Trophoblast cell (in vitro differentiated cells and primary cell): ENCODE measurements at regions not wholly inside any gene's neighbourhood (a gene's known extent, or its start where the extent isn't known, plus 50 kb on each side); places are given as distances from the start of the nearest gene placed in this dataset.

Experiments used
- DNase-seq, 2 donors: peaks; one replicate each; pipeline ENCODE4 v3.0.0-alpha.2; 2016
- H2AFZ ChIP-seq: 2 replicates; pipeline ENCODE4 v1.6.1; 2013; ENCODE audit warnings: low read length, moderate library complexity, mild to moderate bottlenecking; ENCODE audit not compliant: insufficient read depth, poor library complexity
- H2AK5ac ChIP-seq: 2 replicates; pipeline ENCODE4 v1.6.1; 2013; ENCODE audit warnings: mild to moderate bottlenecking, low read length
- H2BK120ac ChIP-seq: 2 replicates; pipeline ENCODE4 v1.6.1; 2013; ENCODE audit warnings: low read length, mild to moderate bottlenecking, moderate library complexity; ENCODE audit not compliant: insufficient read depth, poor library complexity
- H2BK12ac ChIP-seq: 2 replicates; pipeline ENCODE4 v1.6.1; 2013; ENCODE audit warnings: mild to moderate bottlenecking, low read length, moderate library complexity
- H2BK5ac ChIP-seq: 2 replicates; pipeline ENCODE4 v1.6.1; 2013; ENCODE audit warnings: low read length, low read depth, moderate library complexity, mild to moderate bottlenecking; ENCODE audit not compliant: poor library complexity
- H3K14ac ChIP-seq: 2 replicates; pipeline ENCODE4 v1.6.1; 2013; ENCODE audit warnings: mild to moderate bottlenecking, low read length
- H3K18ac ChIP-seq: 2 replicates; pipeline ENCODE4 v1.6.1; 2013; ENCODE audit warnings: mild to moderate bottlenecking, low read length
- H3K23ac ChIP-seq: 2 replicates; pipeline ENCODE4 v1.6.1; 2013; ENCODE audit warnings: low read length
- H3K27ac ChIP-seq: 2 replicates; pipeline ENCODE4 v1.5.1; 2013; ENCODE audit warnings: low read depth, mild to moderate bottlenecking, inconsistent platforms, low read length, moderate library complexity
- H3K27me3 ChIP-seq: 2 replicates; pipeline ENCODE4 v1.6.1; 2013; ENCODE audit warnings: inconsistent platforms, mild to moderate bottlenecking, low read length, moderate library complexity; ENCODE audit not compliant: insufficient read depth
- H3K36me3 ChIP-seq, 2 experiments: 1 replicate in 1 of 2; 2 replicates in 1 of 2; pipeline ENCODE4 v1.6.1; 2013; ENCODE audit warnings: low read length in 2 of 2, mild to moderate bottlenecking in 2 of 2, moderate library complexity in 1 of 2; ENCODE audit not compliant: insufficient read depth in 2 of 2, control insufficient read depth in 1 of 2
- H3K4ac ChIP-seq: 2 replicates; pipeline ENCODE4 v1.6.1; 2013; ENCODE audit warnings: low read depth, mild to moderate bottlenecking, low read length, moderate library complexity
- H3K4me1 ChIP-seq, 2 experiments: 1 replicate in 1 of 2; 2 replicates in 1 of 2; pipeline ENCODE4 v1.6.1; 2013; ENCODE audit warnings: low read length in 2 of 2, mild to moderate bottlenecking in 2 of 2, moderate library complexity in 1 of 2; ENCODE audit not compliant: insufficient read depth in 2 of 2, control insufficient read depth in 1 of 2
- H3K4me2 ChIP-seq: 2 replicates; pipeline ENCODE4 v1.6.1; 2013; ENCODE audit warnings: inconsistent platforms, mild to moderate bottlenecking, low read length, moderate library complexity
- H3K4me3 ChIP-seq: 2 replicates; pipeline ENCODE4 v1.5.1; 2013; ENCODE audit warnings: mild to moderate bottlenecking, low read depth, low read length, inconsistent platforms
- H3K79me1 ChIP-seq: one replicate; pipeline ENCODE4 v1.6.1; 2013; ENCODE audit warnings: low read length
- H3K79me2 ChIP-seq: 2 replicates; pipeline ENCODE4 v1.6.1; 2013; ENCODE audit warnings: low read length, mild to moderate bottlenecking; ENCODE audit not compliant: control insufficient read depth, insufficient read depth, poor library complexity
- H3K9ac ChIP-seq: 2 replicates; pipeline ENCODE4 v1.6.1; 2013; ENCODE audit warnings: mild to moderate bottlenecking, low read length
- H3K9me3 ChIP-seq: 2 replicates; pipeline ENCODE4 v1.6.1; 2013; ENCODE audit warnings: low read depth, mild to moderate bottlenecking, control low read depth, inconsistent platforms, low read length; ENCODE audit not compliant: insufficient read depth
- H4K12ac ChIP-seq: 2 replicates; pipeline ENCODE4 v1.6.1; 2013; ENCODE audit warnings: low read depth, mild to moderate bottlenecking, low read length, moderate library complexity
- H4K8ac ChIP-seq: 2 replicates; pipeline ENCODE4 v1.6.1; 2013; ENCODE audit warnings: low read depth, mild to moderate bottlenecking, low read length, moderate library complexity
- H4K91ac ChIP-seq: one replicate; pipeline ENCODE4 v1.6.1; 2013; ENCODE audit warnings: low read depth, mild to moderate bottlenecking, low read length, moderate library complexity
- WGBS: extraction: QIAGEN DNeasy Blood & Tissue Kit; methylation state at CpG from one replicate; pipeline ENCODE4 v1.1.7; 2013; ENCODE audit warnings: missing lambda C conversion rate; ENCODE audit not compliant: insufficient read length, insufficient coverage; ENCODE audit errors: extremely low coverage; 5-methylcytosine and 5-hydroxymethylcytosine counted together

DNA sequence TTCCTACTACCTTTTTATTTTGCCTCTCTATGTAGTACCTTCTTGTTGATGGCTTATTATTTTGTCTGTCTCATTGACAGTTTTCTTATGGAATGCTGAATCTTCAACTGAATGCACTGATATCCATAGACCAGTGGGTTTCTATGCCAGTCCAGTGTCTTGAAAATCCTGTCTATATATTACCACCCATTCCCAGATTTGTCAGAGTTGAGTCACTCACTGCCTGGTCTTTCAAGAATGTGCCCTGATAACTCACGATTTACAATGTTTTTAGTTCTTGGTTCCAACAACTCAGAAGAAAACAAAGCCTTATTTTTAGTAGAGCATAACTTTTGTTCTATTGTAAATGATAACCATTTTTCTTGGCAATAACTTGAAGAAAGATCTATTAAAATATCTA, 606.0 kb upstream of the PITX2 start:
- Histone ChIP-seq H4K8ac (no peak overlapping the region), H4K91ac (no peak overlapping the region), H3K4ac (no peak overlapping the region), H3K36me3 (no peaks in the 10 kb centered on the region), H2BK12ac (no peak overlapping the region), H3K18ac (no peak overlapping the region), H3K23ac (no peak overlapping the region), H2AFZ (no peak overlapping the region), H3K9me3 (no peaks in the 10 kb centered on the region), H3K27me3 (no peaks in the 10 kb centered on the region), H3K27ac (no peak overlapping the region), H2AK5ac (no peak overlapping the region), H2BK120ac (no peak overlapping the region), H3K79me1 (no peaks in the 10 kb centered on the region), H3K79me2 (no peaks in the 10 kb centered on the region), H3K9ac (no peak overlapping the region), H3K4me2 (no peak overlapping the region), H3K4me1 (no peaks in the 10 kb centered on the region), H2BK5ac (no peak overlapping the region), H3K4me3 (no peak overlapping the region), H4K12ac (no peak overlapping the region), H3K14ac (no peak overlapping the region)
- peak in 1 of 2 donors; percentile 17 for DNase-seq
- no CpG with 5 or more reads among the region's 1 CpG for WGBS

DNA sequence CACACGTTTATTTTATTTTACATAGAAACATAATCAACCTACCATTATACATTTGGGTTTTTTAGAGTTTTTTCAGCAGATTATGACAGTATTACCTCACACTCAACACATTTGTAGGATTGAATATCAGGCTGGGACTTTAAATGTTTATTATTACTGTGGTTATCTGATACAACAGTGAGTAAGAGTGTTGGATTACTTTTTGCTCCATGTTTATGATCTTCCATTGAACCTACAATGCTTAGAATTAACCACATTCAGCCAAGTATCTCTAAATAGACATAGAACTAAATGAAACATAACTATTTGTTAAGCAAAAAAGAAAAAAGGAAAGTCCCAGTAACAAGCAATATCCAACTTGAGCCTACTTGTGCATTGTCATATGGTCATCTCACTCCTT, 607.4 kb upstream of the PITX2 start:
- Histone ChIP-seq H3K4ac (no peak overlapping the region), H3K4me3 (no peak overlapping the region), H3K9ac (no peak overlapping the region), H2AK5ac (no peak overlapping the region), H3K23ac (no peak overlapping the region), H2BK120ac (no peak overlapping the region), H3K18ac (no peak overlapping the region), H3K27me3 (no peaks in the 10 kb centered on the region), H3K14ac (no peak overlapping the region), H3K79me2 (no peaks in the 10 kb centered on the region), H3K36me3 (no peaks in the 10 kb centered on the region), H3K9me3 (no peaks in the 10 kb centered on the region), H4K12ac (no peak overlapping the region), H3K4me2 (no peak overlapping the region), H4K91ac (no peak overlapping the region), H4K8ac (no peak overlapping the region), H2BK12ac (no peak overlapping the region), H2AFZ (no peak overlapping the region), H3K4me1 (no peaks in the 10 kb centered on the region), H3K79me1 (no peaks in the 10 kb centered on the region), H2BK5ac (no peak overlapping the region), H3K27ac (no peak overlapping the region)
- 100% methylated on average over 1 of the region's 1 CpG for WGBS
- DNase-seq: no peak

DNA sequence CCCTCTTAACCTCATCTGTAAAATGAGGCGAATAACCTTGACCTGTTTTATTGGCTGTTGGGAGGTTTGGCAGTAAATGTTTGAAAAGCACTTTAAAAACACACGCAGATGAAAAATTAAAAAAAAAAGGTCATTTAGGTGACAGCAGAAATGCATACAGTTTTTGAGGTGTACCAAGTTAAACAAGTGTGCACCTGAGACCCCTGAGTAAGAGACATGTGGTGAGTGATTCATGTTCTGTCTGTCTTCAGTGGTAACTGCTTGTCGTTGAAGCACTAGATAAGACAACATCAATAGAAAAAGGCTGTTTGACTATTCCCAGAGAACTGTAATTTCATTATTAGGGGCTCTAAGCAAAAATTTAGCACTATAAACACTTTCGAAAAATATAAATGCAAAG, 608.4 kb upstream of the PITX2 start:
- Histone ChIP-seq H3K9ac (no peak overlapping the region), H4K8ac (no peak overlapping the region), H3K36me3 (no peaks in the 10 kb centered on the region), H2AFZ (no peak overlapping the region), H3K79me1 (no peaks in the 10 kb centered on the region), H3K4me2 (no peak overlapping the region), H2BK12ac (no peak overlapping the region), H3K4ac (no peak overlapping the region), H3K4me3 (no peak overlapping the region), H3K23ac (no peak overlapping the region), H3K79me2 (no peaks in the 10 kb centered on the region), H4K12ac (no peak overlapping the region), H3K14ac (no peak overlapping the region), H4K91ac (no peak overlapping the region), H3K9me3 (no peaks in the 10 kb centered on the region), H3K27me3 (no peaks in the 10 kb centered on the region), H3K27ac (no peak overlapping the region), H3K4me1 (no peaks in the 10 kb centered on the region), H2BK5ac (no peak overlapping the region), H3K18ac (no peak overlapping the region), H2BK120ac (no peak overlapping the region), H2AK5ac (no peak overlapping the region)
- DNase-seq: no peak
- WGBS: no CpG with 5 or more reads among the region's 4 CpGs

DNA sequence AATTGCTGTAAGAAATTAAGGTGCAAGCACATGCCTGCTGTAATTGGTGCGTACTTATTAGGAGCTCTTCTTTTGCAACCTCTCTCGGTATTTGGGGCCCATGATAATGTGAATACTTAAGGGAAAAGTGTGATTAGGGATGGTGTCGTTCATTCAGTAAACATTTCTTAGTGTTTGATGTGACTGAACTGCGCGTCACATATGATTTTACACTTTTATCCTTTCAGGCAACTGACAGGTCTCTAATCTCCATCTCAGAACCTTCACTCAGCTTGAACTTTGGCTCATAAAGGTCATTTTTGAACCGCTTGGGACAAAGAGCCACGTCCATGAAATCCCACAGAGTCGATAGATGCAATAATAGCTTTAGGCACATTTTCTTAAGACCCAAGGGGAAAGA, 612.1 kb upstream of the PITX2 start:
- H3K23ac ChIP-seq: no peak overlapping the region
- no peak overlapping the region for H3K4me2 ChIP-seq
- no peak overlapping the region for H2BK120ac ChIP-seq
- H3K9ac ChIP-seq: no peak overlapping the region
- DNase-seq: no peak
- no peak overlapping the region for H2BK12ac ChIP-seq
- no peak overlapping the region for H4K91ac ChIP-seq
- H3K18ac ChIP-seq: no peak overlapping the region
- H3K4me3 ChIP-seq: no peak overlapping the region
- H2AK5ac ChIP-seq: no peak overlapping the region
- no peak overlapping the region for H3K14ac ChIP-seq
- H3K27me3 ChIP-seq: no peaks in the 10 kb centered on the region
- H4K8ac ChIP-seq: no peak overlapping the region
- no peak overlapping the region for H4K12ac ChIP-seq
- H3K4ac ChIP-seq: no peak overlapping the region
- no peak overlapping the region for H3K27ac ChIP-seq
- no peak overlapping the region for H2BK5ac ChIP-seq
- H3K36me3 ChIP-seq: no peaks in the 10 kb centered on the region
- no peak overlapping the region for H2AFZ ChIP-seq
- no CpG with 5 or more reads among the region's 8 CpGs for WGBS
- no peaks in the 10 kb centered on the region for H3K4me1 ChIP-seq
- H3K79me1 ChIP-seq: no peaks in the 10 kb centered on the region
- no peaks in the 10 kb centered on the region for H3K9me3 ChIP-seq
- no peaks in the 10 kb centered on the region for H3K79me2 ChIP-seq
